H1 (cell line): ENCODE measurements at regions not wholly inside any gene's neighbourhood (a gene's known extent, or its start where the extent isn't known, plus 50 kb on each side); places are given as distances from the start of the nearest gene placed in this dataset.

Experiments
- ATF3 ChIP-seq: IDR thresholded peaks from 2 replicates; pipeline ENCODE4 v1.6.1; 2011; ENCODE audit warnings: low read depth, mild to moderate bottlenecking, low read length; ENCODE audit not compliant: insufficient read depth
- EP300 ChIP-seq, 2 experiments: IDR thresholded peaks; 1 replicate in 1 of 2; 2 replicates in 1 of 2; pipeline ENCODE4 v1.6.1; 2011 to 2012; ENCODE audit warnings: low read depth in 2 of 2, low read length in 2 of 2, mild to moderate bottlenecking in 2 of 2, borderline replicate concordance in 1 of 2, inconsistent platforms in 1 of 2, moderate library complexity in 1 of 2
- HDAC6 ChIP-seq: IDR thresholded peaks from one replicate; pipeline ENCODE4 v1.7.1; 2012; ENCODE audit warnings: low read depth, mild to moderate bottlenecking, inconsistent platforms, low read length, moderate library complexity
- NRF1 ChIP-seq: IDR thresholded peaks from 2 replicates; pipeline ENCODE4 v1.6.1; 2011; ENCODE audit warnings: mild to moderate bottlenecking, low read depth, low read length, improper control_type of control experiment
- POU5F1 ChIP-seq: IDR thresholded peaks from 2 replicates; pipeline ENCODE4 v1.6.1; 2011; ENCODE audit warnings: low read depth, mild to moderate bottlenecking, low read length, moderate library complexity
- RFX5 ChIP-seq: IDR thresholded peaks from 2 replicates; pipeline ENCODE4 v1.6.1; 2011; ENCODE audit warnings: low read depth, low read length, improper control_type of control experiment, borderline replicate concordance
- SAP30 ChIP-seq: fragments of 300-600 bp; sonication (generic); IDR thresholded peaks from 2 replicates; pipeline ENCODE4 v1.7.1; 2012; ENCODE audit warnings: low read length, moderate library complexity, mild to moderate bottlenecking, inconsistent platforms; ENCODE audit not compliant: insufficient read depth, insufficient replicate concordance
- TCF12 ChIP-seq: IDR thresholded peaks from 2 replicates; pipeline ENCODE4 v1.6.1; 2011; ENCODE audit warnings: low read depth, mild to moderate bottlenecking, low read length
- TF ChIP-seq, protein P1 (sequence below): fragments of 300-600 bp; sonication (generic); IDR thresholded peaks from 2 replicates; pipeline ENCODE4 v1.7.1; 2012; ENCODE audit warnings: low read length, moderate library complexity, mild to moderate bottlenecking, inconsistent platforms; ENCODE audit not compliant: insufficient replicate concordance

DNA sequence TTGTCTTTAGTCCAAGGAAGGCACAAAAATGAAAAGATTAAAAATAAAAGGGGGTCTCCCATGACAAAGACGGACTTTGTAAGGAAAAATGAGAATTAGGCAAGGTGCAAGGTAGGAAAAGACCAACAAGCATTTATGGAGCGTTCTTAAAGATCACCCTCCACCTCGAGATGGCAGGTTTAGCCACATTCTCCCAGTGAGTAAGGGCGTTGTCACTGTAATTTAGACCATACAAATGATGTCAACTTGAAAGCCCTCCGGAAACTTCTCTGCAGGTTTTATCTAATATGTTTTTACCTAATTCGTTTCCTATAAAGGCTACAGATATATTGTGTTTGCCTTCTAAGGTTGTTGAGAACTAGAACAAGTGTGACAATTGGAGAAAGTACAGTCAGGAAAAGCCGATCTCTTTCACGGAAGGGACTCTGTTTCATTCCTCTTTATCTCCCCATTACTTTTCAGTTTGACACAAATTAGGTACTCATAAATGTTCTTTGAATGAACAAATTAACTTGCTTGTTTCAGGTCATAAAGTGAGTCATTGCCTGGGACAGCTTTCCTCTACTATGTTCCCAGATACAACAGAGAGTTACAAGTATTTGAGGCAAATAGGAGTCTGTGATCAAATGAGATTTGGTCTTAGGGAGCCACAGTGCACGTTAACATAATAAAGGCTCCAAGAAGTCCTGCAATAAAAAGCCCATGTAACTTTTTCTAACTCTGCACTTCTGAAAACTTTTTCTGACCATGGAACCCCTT lies 102.6 kb upstream of the HABP2 start (continued):
- TF ChIP-seq, protein P1, sequence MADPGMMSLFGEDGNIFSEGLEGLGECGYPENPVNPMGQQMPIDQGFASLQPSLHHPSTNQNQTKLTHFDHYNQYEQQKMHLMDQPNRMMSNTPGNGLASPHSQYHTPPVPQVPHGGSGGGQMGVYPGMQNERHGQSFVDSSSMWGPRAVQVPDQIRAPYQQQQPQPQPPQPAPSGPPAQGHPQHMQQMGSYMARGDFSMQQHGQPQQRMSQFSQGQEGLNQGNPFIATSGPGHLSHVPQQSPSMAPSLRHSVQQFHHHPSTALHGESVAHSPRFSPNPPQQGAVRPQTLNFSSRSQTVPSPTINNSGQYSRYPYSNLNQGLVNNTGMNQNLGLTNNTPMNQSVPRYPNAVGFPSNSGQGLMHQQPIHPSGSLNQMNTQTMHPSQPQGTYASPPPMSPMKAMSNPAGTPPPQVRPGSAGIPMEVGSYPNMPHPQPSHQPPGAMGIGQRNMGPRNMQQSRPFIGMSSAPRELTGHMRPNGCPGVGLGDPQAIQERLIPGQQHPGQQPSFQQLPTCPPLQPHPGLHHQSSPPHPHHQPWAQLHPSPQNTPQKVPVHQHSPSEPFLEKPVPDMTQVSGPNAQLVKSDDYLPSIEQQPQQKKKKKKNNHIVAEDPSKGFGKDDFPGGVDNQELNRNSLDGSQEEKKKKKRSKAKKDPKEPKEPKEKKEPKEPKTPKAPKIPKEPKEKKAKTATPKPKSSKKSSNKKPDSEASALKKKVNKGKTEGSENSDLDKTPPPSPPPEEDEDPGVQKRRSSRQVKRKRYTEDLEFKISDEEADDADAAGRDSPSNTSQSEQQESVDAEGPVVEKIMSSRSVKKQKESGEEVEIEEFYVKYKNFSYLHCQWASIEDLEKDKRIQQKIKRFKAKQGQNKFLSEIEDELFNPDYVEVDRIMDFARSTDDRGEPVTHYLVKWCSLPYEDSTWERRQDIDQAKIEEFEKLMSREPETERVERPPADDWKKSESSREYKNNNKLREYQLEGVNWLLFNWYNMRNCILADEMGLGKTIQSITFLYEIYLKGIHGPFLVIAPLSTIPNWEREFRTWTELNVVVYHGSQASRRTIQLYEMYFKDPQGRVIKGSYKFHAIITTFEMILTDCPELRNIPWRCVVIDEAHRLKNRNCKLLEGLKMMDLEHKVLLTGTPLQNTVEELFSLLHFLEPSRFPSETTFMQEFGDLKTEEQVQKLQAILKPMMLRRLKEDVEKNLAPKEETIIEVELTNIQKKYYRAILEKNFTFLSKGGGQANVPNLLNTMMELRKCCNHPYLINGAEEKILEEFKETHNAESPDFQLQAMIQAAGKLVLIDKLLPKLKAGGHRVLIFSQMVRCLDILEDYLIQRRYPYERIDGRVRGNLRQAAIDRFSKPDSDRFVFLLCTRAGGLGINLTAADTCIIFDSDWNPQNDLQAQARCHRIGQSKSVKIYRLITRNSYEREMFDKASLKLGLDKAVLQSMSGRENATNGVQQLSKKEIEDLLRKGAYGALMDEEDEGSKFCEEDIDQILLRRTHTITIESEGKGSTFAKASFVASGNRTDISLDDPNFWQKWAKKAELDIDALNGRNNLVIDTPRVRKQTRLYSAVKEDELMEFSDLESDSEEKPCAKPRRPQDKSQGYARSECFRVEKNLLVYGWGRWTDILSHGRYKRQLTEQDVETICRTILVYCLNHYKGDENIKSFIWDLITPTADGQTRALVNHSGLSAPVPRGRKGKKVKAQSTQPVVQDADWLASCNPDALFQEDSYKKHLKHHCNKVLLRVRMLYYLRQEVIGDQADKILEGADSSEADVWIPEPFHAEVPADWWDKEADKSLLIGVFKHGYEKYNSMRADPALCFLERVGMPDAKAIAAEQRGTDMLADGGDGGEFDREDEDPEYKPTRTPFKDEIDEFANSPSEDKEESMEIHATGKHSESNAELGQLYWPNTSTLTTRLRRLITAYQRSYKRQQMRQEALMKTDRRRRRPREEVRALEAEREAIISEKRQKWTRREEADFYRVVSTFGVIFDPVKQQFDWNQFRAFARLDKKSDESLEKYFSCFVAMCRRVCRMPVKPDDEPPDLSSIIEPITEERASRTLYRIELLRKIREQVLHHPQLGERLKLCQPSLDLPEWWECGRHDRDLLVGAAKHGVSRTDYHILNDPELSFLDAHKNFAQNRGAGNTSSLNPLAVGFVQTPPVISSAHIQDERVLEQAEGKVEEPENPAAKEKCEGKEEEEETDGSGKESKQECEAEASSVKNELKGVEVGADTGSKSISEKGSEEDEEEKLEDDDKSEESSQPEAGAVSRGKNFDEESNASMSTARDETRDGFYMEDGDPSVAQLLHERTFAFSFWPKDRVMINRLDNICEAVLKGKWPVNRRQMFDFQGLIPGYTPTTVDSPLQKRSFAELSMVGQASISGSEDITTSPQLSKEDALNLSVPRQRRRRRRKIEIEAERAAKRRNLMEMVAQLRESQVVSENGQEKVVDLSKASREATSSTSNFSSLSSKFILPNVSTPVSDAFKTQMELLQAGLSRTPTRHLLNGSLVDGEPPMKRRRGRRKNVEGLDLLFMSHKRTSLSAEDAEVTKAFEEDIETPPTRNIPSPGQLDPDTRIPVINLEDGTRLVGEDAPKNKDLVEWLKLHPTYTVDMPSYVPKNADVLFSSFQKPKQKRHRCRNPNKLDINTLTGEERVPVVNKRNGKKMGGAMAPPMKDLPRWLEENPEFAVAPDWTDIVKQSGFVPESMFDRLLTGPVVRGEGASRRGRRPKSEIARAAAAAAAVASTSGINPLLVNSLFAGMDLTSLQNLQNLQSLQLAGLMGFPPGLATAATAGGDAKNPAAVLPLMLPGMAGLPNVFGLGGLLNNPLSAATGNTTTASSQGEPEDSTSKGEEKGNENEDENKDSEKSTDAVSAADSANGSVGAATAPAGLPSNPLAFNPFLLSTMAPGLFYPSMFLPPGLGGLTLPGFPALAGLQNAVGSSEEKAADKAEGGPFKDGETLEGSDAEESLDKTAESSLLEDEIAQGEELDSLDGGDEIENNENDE = no peak
- TF ChIP-seq SAP30 (no peak), ATF3 (no peak), NRF1 (no peak), TCF12 (no peak), RFX5 (no peak), EP300 (IDR thresholded peaks at IDR 0.05; ENCODE audit: borderline replicate concordance in 1 of 2, low read depth in 2 of 2, low read length in 2 of 2) (no peak), POU5F1 (no peak), HDAC6 (no peak)
